DOHH2 (cell line): ENCODE measurements at regions not wholly inside any gene's neighbourhood (a gene's known extent, or its start where the extent isn't known, plus 50 kb on each side); places are given as distances from the start of the nearest gene placed in this dataset.

ENCODE experiments used
- H3F3A ChIP-seq: fragments of 200-600 bp; sonication (generic), shearing (Covaris generic); 2 replicates; pipeline ENCODE4 v1.6.0; 2016; ENCODE audit warnings: antibody characterized with exemption, mild to moderate bottlenecking; ENCODE audit not compliant: control insufficient read depth, insufficient read depth
- H3K27ac ChIP-seq: fragments of 200-600 bp; sonication (generic); 2 replicates; pipeline ENCODE4 v1.5.1; 2014; ENCODE audit warnings: low read depth, mild to moderate bottlenecking, low read length, moderate library complexity
- H3K27me3 ChIP-seq: fragments of 200-600 bp; sonication (generic); 2 replicates; pipeline ENCODE4 v1.6.1; 2014; ENCODE audit warnings: mild to moderate bottlenecking, low read length, mixed read lengths; ENCODE audit not compliant: control insufficient read depth
- H3K36me3 ChIP-seq: fragments of 200-600 bp; sonication (generic); 2 replicates; pipeline ENCODE4 v1.6.1; 2014; ENCODE audit warnings: mild to moderate bottlenecking, low read length, moderate library complexity, mixed read lengths; ENCODE audit not compliant: control insufficient read depth
- H3K4me1 ChIP-seq: fragments of 200-600 bp; sonication (generic); 2 replicates; pipeline ENCODE4 v1.6.1; 2014; ENCODE audit warnings: mild to moderate bottlenecking, low read length, mixed read lengths; ENCODE audit not compliant: control insufficient read depth
- H3K4me2 ChIP-seq: fragments of 200-600 bp; sonication (generic); 2 replicates; pipeline ENCODE4 v1.6.0; 2014; ENCODE audit warnings: mild to moderate bottlenecking, low read length, moderate library complexity
- H3K4me3 ChIP-seq: fragments of 200-600 bp; sonication (generic); 2 replicates; pipeline ENCODE4 v1.5.1; 2014; ENCODE audit warnings: mild to moderate bottlenecking, low read length, mixed read lengths
- H3K79me2 ChIP-seq: fragments of 200-600 bp; sonication (generic); 2 replicates; pipeline ENCODE4 v1.6.1; 2014; ENCODE audit warnings: mild to moderate bottlenecking, low read length, mixed read lengths; ENCODE audit not compliant: control insufficient read depth
- H3K9me2 ChIP-seq: fragments of 200-600 bp; sonication (generic); replicated peaks from 2 replicates; pipeline ENCODE4 v1.6.1; 2014; ENCODE audit warnings: mild to moderate bottlenecking, low read length, mixed read lengths; ENCODE audit not compliant: control insufficient read depth
- H3K9me3 ChIP-seq: fragments of 200-600 bp; sonication (generic); 2 replicates; pipeline ENCODE4 v1.6.1; 2014; ENCODE audit warnings: antibody characterized with exemption, low read length, mixed read lengths; ENCODE audit not compliant: control insufficient read depth, insufficient read depth
- H4K20me1 ChIP-seq: fragments of 200-600 bp; sonication (generic); 2 replicates; pipeline ENCODE4 v1.6.0; 2014; ENCODE audit warnings: low read depth, mild to moderate bottlenecking, antibody characterized with exemption, low read length, moderate library complexity; ENCODE audit not compliant: control insufficient read depth, insufficient read depth
- CTCF ChIP-seq: fragments of 200-600 bp; sonication (generic); IDR thresholded peaks from one replicate; pipeline ENCODE4 v1.5.1; 2014; ENCODE audit warnings: antibody characterized with exemption, mild to moderate bottlenecking, low read depth, low read length; ENCODE audit not compliant: poor library complexity, severe bottlenecking
- EZH2phosphoT487 ChIP-seq: fragments of 200-600 bp; sonication (generic); IDR thresholded peaks from 2 replicates; pipeline ENCODE4 v1.6.1; 2017; ENCODE audit warnings: borderline replicate concordance, mild to moderate bottlenecking, antibody characterized with exemption, low read length, moderate library complexity, mixed read lengths

GRCh38 chr3:102670986-102671385 is 236.2 kb downstream of the ZPLD1 start:
- no peaks in the 10 kb centered on the region for H3F3A ChIP-seq
- H3K4me2 ChIP-seq: no peak overlapping the region
- H3K9me2 ChIP-seq: no peaks in the 10 kb centered on the region
- no peaks in the 10 kb centered on the region for H3K79me2 ChIP-seq
- no peaks in the 10 kb centered on the region for H3K9me3 ChIP-seq
- no peaks in the 10 kb centered on the region for H3K4me1 ChIP-seq
- H3K27ac ChIP-seq: no peak overlapping the region
- TF ChIP-seq CTCF: no peak
- no peak for TF ChIP-seq EZH2phosphoT487
- 0 out of 2 replicates have a peak, but pooled peaks cover 3% of the 10 kb centered on the region for H3K27me3 ChIP-seq
- H3K36me3 ChIP-seq: no peaks in the 10 kb centered on the region
- no peak overlapping the region for H3K4me3 ChIP-seq
- H4K20me1 ChIP-seq: no peaks in the 10 kb centered on the region

GRCh38 chr3:102672305-102672704 is 237.5 kb downstream of the ZPLD1 start:
- Histone ChIP-seq H3K27ac (no peak overlapping the region), H3K36me3 (no peaks in the 10 kb centered on the region), H3K79me2 (no peaks in the 10 kb centered on the region), H3K4me2 (no peak overlapping the region), H3K4me1 (no peaks in the 10 kb centered on the region), H3K4me3 (no peak overlapping the region), H3F3A (no peaks in the 10 kb centered on the region), H4K20me1 (no peaks in the 10 kb centered on the region), H3K9me2 (no peaks in the 10 kb centered on the region), H3K27me3 (0 out of 2 replicates have a peak, but pooled peaks cover 3% of the 10 kb centered on the region), H3K9me3 (no peaks in the 10 kb centered on the region)
- TF ChIP-seq CTCF (no peak), EZH2phosphoT487 (no peak)

GRCh38 chr3:102673271-102674115 is 238.7 kb downstream of the ZPLD1 start:
- Histone ChIP-seq H3K9me2 (no peaks in the 10 kb centered on the region), H3F3A (no peaks in the 10 kb centered on the region), H3K36me3 (no peaks in the 10 kb centered on the region), H3K27ac (no peak overlapping the region), H4K20me1 (no peaks in the 10 kb centered on the region), H3K27me3 (0 out of 2 replicates have a peak, but pooled peaks cover 3% of the 10 kb centered on the region), H3K4me1 (no peaks in the 10 kb centered on the region), H3K79me2 (no peaks in the 10 kb centered on the region), H3K9me3 (no peaks in the 10 kb centered on the region), H3K4me3 (no peak overlapping the region), H3K4me2 (no peak overlapping the region)
- TF ChIP-seq EZH2phosphoT487: no peak
- peak; percentile 87 for TF ChIP-seq CTCF
